Loucy (cell line): ENCODE measurements at regions not wholly inside any gene's neighbourhood (a gene's known extent, or its start where the extent isn't known, plus 50 kb on each side); places are given as distances from the start of the nearest gene placed in this dataset.

Source experiments
- H2AFZ ChIP-seq: fragments of 200-600 bp; sonication (generic); 2 replicates; pipeline ENCODE4 v1.6.0; 2016; ENCODE audit warnings: antibody characterized with exemption, mild to moderate bottlenecking, low read length, moderate library complexity
- H3F3A ChIP-seq: fragments of 200-600 bp; 2 replicates; pipeline ENCODE4 v1.6.0; 2016; ENCODE audit warnings: antibody characterized with exemption, low read depth, mild to moderate bottlenecking
- H3K27me3 ChIP-seq: fragments of 200-600 bp; sonication (generic); 2 replicates; pipeline ENCODE4 v1.6.1; 2014; ENCODE audit warnings: low read length, mild to moderate bottlenecking; ENCODE audit not compliant: insufficient read depth, poor library complexity, severe bottlenecking
- H3K36me3 ChIP-seq: fragments of 200-600 bp; sonication (generic); 2 replicates; pipeline ENCODE4 v1.6.1; 2016; ENCODE audit warnings: low read length; ENCODE audit not compliant: insufficient read depth
- H3K4me1 ChIP-seq: fragments of 200-600 bp; sonication (generic); 2 replicates; pipeline ENCODE4 v1.5.1; 2014; ENCODE audit warnings: low read length, mild to moderate bottlenecking; ENCODE audit not compliant: insufficient read depth, poor library complexity, severe bottlenecking
- H3K4me2 ChIP-seq: fragments of 200-600 bp; sonication (generic); 2 replicates; pipeline ENCODE4 v1.6.0; 2014; ENCODE audit warnings: antibody characterized with exemption, low read length, low read depth, mild to moderate bottlenecking; ENCODE audit not compliant: poor library complexity, severe bottlenecking
- H3K4me3 ChIP-seq: fragments of 200-600 bp; sonication (generic); 2 replicates; pipeline ENCODE4 v1.5.1; 2014; ENCODE audit warnings: low read length, mild to moderate bottlenecking, mixed read lengths; ENCODE audit not compliant: poor library complexity, severe bottlenecking
- H3K79me2 ChIP-seq: fragments of 200-600 bp; sonication (generic); 2 replicates; pipeline ENCODE4 v1.6.1; 2014; ENCODE audit warnings: low read length; ENCODE audit not compliant: insufficient read depth
- H3K9ac ChIP-seq: fragments of 200-600 bp; sonication (generic); 2 replicates; pipeline ENCODE4 v1.6.0; 2014; ENCODE audit warnings: mild to moderate bottlenecking, low read depth, low read length, moderate library complexity; ENCODE audit not compliant: poor library complexity, severe bottlenecking
- H3K9me2 ChIP-seq: fragments of 200-600 bp; sonication (generic); replicated peaks from 2 replicates; pipeline ENCODE4 v1.6.1; 2016; ENCODE audit warnings: low read depth, low read length, mixed read lengths
- H3K9me3 ChIP-seq: fragments of 200-600 bp; sonication (generic); 2 replicates; pipeline ENCODE4 v1.6.1; 2014; ENCODE audit warnings: mild to moderate bottlenecking, antibody characterized with exemption, low read length, low read depth; ENCODE audit not compliant: insufficient read depth
- H4K20me1 ChIP-seq: fragments of 200-600 bp; sonication (generic); 2 replicates; pipeline ENCODE4 v1.6.0; 2014; ENCODE audit warnings: antibody characterized with exemption, low read length, mild to moderate bottlenecking; ENCODE audit not compliant: insufficient read depth, poor library complexity, severe bottlenecking
- CTCF ChIP-seq: fragments of 200-600 bp; sonication (generic); conservative IDR thresholded peaks from 2 replicates; pipeline ENCODE4 v1.5.1; 2014; ENCODE audit warnings: mild to moderate bottlenecking, antibody characterized with exemption, low read length
- EZH2phosphoT487 ChIP-seq: fragments of 200-600 bp; IDR thresholded peaks from 2 replicates; pipeline ENCODE4 v1.6.1; 2018; ENCODE audit warnings: antibody characterized with exemption, mild to moderate bottlenecking, moderate library complexity, borderline replicate concordance

- H3K9me2 ChIP-seq = no peaks in the 10 kb centered on the region
- no peak overlapping the region for H3K4me3 ChIP-seq
- H3K4me2 ChIP-seq = no peak overlapping the region
- TF ChIP-seq EZH2phosphoT487 (no peak), CTCF (no peak)
- H3F3A ChIP-seq = no peaks in the 10 kb centered on the region
- no peak overlapping the region for H2AFZ ChIP-seq
- no peaks in the 10 kb centered on the region for H3K79me2 ChIP-seq
- no peak overlapping the region for H3K9ac ChIP-seq
- H3K36me3 ChIP-seq = no peaks in the 10 kb centered on the region
- H3K9me3 ChIP-seq = no peaks in the 10 kb centered on the region
- H3K4me1 ChIP-seq = no peaks in the 10 kb centered on the region
- no peaks in the 10 kb centered on the region for H3K27me3 ChIP-seq
- no peaks in the 10 kb centered on the region for H4K20me1 ChIP-seq
Observed at GRCh38 chr9:89775641-89776040, 170.8 kb downstream of the GADD45G start.

GRCh38 chr9:89776795-89777525, 172.1 kb downstream of the GADD45G start:
- Histone ChIP-seq H3K4me3 (no peak overlapping the region), H3F3A (no peaks in the 10 kb centered on the region), H3K36me3 (no peaks in the 10 kb centered on the region), H3K9ac (no peak overlapping the region), H4K20me1 (no peaks in the 10 kb centered on the region), H3K9me3 (no peaks in the 10 kb centered on the region), H2AFZ (no peak overlapping the region), H3K27me3 (no peaks in the 10 kb centered on the region), H3K79me2 (no peaks in the 10 kb centered on the region), H3K9me2 (no peaks in the 10 kb centered on the region), H3K4me1 (no peaks in the 10 kb centered on the region), H3K4me2 (no peak overlapping the region)
- TF ChIP-seq EZH2phosphoT487 (no peak), CTCF (no peak)

GRCh38 chr9:89777544-89777943, 172.7 kb downstream of the GADD45G start:
- TF ChIP-seq EZH2phosphoT487 (no peak), CTCF (no peak)
- Histone ChIP-seq H3K9ac (no peak overlapping the region), H3K9me3 (no peaks in the 10 kb centered on the region), H2AFZ (no peak overlapping the region), H3K4me3 (no peak overlapping the region), H3K4me1 (no peaks in the 10 kb centered on the region), H3K36me3 (no peaks in the 10 kb centered on the region), H3F3A (no peaks in the 10 kb centered on the region), H3K79me2 (no peaks in the 10 kb centered on the region), H4K20me1 (no peaks in the 10 kb centered on the region), H3K27me3 (no peaks in the 10 kb centered on the region), H3K9me2 (no peaks in the 10 kb centered on the region), H3K4me2 (no peak overlapping the region)
